Transverse colon (tissue), 4 donors: ENCODE measurements at regions not wholly inside any gene's neighbourhood (a gene's known extent, or its start where the extent isn't known, plus 50 kb on each side); places are given as distances from the start of the nearest gene placed in this dataset.

Experiments
- DNase-seq: peaks from one replicate; pipeline ENCODE4 v3.0.0-alpha.2; 2019
- H3K27ac ChIP-seq, 4 donors: fragments of 200-600 bp; sonication (generic); 2 replicates each; pipeline ENCODE4 v1.5.1; 2016 to 2018; ENCODE audit warnings: inconsistent platforms in 4 of 4
- H3K27me3 ChIP-seq: fragments of 200-600 bp; sonication (generic); 2 replicates; pipeline ENCODE4 v1.5.1; 2017; ENCODE audit warnings: inconsistent platforms
- H3K36me3 ChIP-seq, 4 donors: fragments of 200-600 bp; sonication (generic); 2 replicates each; pipeline ENCODE4 v1.5.1; 2017 to 2019; ENCODE audit warnings: inconsistent platforms in 4 of 4
- H3K4me1 ChIP-seq, 4 donors: fragments of 200-600 bp; sonication (generic); 2 replicates each; pipeline ENCODE4 v1.5.1; 2017 to 2020; ENCODE audit warnings: inconsistent platforms in 4 of 4
- H3K4me3 ChIP-seq, 4 donors: fragments of 200-600 bp; sonication (generic); 1 replicate in 1 of 4; 2 replicates in 3 of 4; pipeline versions ENCODE4 v1.5.1 to v1.6.1; 2017 to 2019; ENCODE audit warnings: inconsistent platforms in 4 of 4
- H3K9me3 ChIP-seq, 2 donors: fragments of 200-600 bp; sonication (generic); 2 replicates each; pipeline ENCODE4 v1.5.1; 2017 to 2019; ENCODE audit warnings: inconsistent platforms in 2 of 2
- CTCF ChIP-seq, 5 experiments: fragments of 200-600 bp in 3 of 5; fragments of 450-650 bp in 2 of 5; sonication (generic) in 3 of 5; IDR thresholded peaks; 1 replicate in 2 of 5; 2 replicates in 3 of 5; pipeline ENCODE4 v1.5.1; 2016 to 2017; ENCODE audit warnings: antibody characterized with exemption in 5 of 5, inconsistent platforms in 3 of 5, mild to moderate bottlenecking in 2 of 5, moderate library complexity in 1 of 5
- EP300 ChIP-seq: sonication (generic); formaldehyde crosslinking; IDR thresholded peaks from one replicate; pipeline ENCODE4 v1.6.1; 2017; ENCODE audit warnings: antibody characterized with exemption, low read depth
- POLR2A ChIP-seq: fragments of 450-650 bp; IDR thresholded peaks from one replicate; pipeline ENCODE4 v1.6.1; 2016; ENCODE audit warnings: antibody characterized with exemption, mild to moderate bottlenecking, moderate library complexity
- POLR2AphosphoS5 ChIP-seq, 3 donors: sonication (generic); formaldehyde crosslinking; IDR thresholded peaks; one replicate each; pipeline ENCODE4 v1.6.1; 2016; ENCODE audit warnings: antibody characterized with exemption in 3 of 3
- WGBS, 2 donors: methylation state at CpG; one replicate each; pipeline ENCODE4 v1.1.5; 2018; ENCODE audit warnings: low coverage in 1 of 2; 5-methylcytosine and 5-hydroxymethylcytosine counted together
- in situ Hi-C, 4 donors: fragments of 200-750 bp; cut with MboI; loops; one replicate each; pipeline versions ENCODE4 v1.15.0 to v1.15.1; 2017; ENCODE audit warnings: low sequenced_read_pairs in 3 of 4, low pct_ligation_motif_present in 1 of 4, low pct_unique_long_range_greater_than_20kb in 1 of 4
- intact Hi-C: fragments of 100-400 bp; cut with DNase I; formaldehyde crosslinking; loops from one replicate; pipeline ENCODE4 v1.15.1; 2023; ENCODE audit warnings: low total_unique reads

DNA sequence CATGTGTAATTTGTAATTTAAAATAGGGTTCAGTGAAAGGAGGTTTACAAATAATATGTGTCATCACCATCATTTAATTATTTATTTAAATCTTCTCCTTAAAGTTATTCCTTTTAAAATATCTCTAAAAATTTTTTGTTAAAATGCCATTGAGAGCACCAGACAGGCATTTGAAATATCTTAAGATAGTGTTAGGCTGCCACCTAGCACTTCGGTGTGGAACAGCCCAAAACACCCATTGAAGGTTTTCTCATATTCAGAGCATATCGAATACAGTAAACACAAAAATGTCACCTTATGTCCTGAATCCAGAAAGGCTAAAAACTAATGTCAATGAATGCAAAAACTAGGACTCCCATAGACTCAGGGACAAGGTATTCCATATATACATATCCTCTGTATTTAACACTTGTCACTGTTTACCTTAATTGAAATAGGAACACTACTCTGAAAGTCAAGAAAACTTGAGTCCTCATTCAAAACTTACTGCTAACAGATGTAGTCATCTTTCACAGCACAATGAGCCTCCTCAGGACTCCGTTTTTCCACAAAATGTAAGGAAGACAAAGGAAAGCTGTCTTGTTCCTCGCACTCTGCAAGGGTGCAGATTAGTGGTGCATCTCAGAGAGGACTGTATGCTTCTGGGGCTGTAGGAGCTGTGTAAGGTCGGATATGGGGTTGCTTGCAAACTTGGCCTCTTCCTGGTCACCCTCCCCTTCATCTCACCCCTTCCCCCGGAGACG is 329.5 kb downstream of the PAX3 start:
- in situ Hi-C loops, result loop anchor here in 3 of 4 donors (25.0 kb wide), 1 partner anchor 1282 kb away; no protein-coding TSS in a partner anchor
- peak; percentile 53 to 65 (median 56) for TF ChIP-seq CTCF (IDR thresholded peaks at IDR 0.05)
- no peak for TF ChIP-seq POLR2AphosphoS5 (IDR thresholded peaks at IDR 0.05)
- no peak for DNase-seq

GRCh38 chr2:221962186-221962585 is 336.6 kb downstream of the PAX3 start:
- Histone ChIP-seq H3K27me3 (no peaks in the 10 kb centered on the region), H3K4me3 (no peak overlapping the region), H3K9me3 (no peaks in the 10 kb centered on the region), H3K36me3 (no peaks in the 10 kb centered on the region), H3K4me1 (no peaks in the 10 kb centered on the region), H3K27ac (no peak overlapping the region)
- no peak for DNase-seq
- intact Hi-C loops (no loop called here), in situ Hi-C loops (loop anchor here in 3 of 4 donors (25.0 kb wide), 1 partner anchor 1275 kb away; no protein-coding TSS in a partner anchor)
- TF ChIP-seq CTCF (IDR thresholded peaks at IDR 0.05), result no peak
- TF ChIP-seq POLR2A, result no peak
- TF ChIP-seq POLR2AphosphoS5 (IDR thresholded peaks at IDR 0.05), result no peak
- TF ChIP-seq EP300, result no peak
- 90 to 91% methylated on average over 5 of the region's 5 CpGs for WGBS, 2 donors

More for the DNA sequence above, 329.5 kb downstream of the PAX3 start:
- WGBS, 2 donors, result 7 to 46% methylated on average over 3 to 7 of the region's 7 CpGs
- intact Hi-C loops, result loop anchor here (5.0 kb wide), 2 partner anchors 397 to 1282 kb away; partner anchors contain the start of gene EPHA4
- Histone ChIP-seq H3K36me3 (no peaks in the 10 kb centered on the region), H3K27me3 (no peaks in the 10 kb centered on the region), H3K4me1 (no peaks in the 10 kb centered on the region), H3K4me3 (no peak overlapping the region), H3K9me3 (no peaks in the 10 kb centered on the region), H3K27ac (no peak overlapping the region)

DNA sequence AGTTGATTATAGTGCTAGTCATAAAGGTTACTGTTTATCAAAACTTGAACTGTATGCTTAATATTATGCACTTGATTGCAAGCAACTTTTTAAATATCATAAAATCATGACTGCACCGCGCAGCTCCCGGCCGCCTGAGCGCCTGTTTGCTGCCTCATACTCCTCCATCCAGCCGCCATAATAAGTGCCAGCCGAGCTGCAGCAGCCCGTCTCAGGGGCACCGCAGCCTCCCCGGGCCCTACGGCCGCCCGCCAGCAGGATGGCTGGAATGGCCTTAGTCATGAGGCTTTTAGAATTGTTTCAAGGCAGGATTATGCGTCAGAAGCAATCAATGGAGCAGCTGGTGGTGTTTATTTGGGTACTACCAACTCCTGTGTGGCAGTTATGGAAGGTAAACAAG is 337.2 kb downstream of the PAX3 start:
- intact Hi-C loops, result no loop called here

More for the DNA sequence above, 337.2 kb downstream of the PAX3 start:
- Histone ChIP-seq H3K4me1 (no peaks in the 10 kb centered on the region), H3K27me3 (no peaks in the 10 kb centered on the region), H3K4me3 (no peak overlapping the region), H3K9me3 (no peaks in the 10 kb centered on the region), H3K36me3 (no peaks in the 10 kb centered on the region), H3K27ac (no peak overlapping the region)
- WGBS, 2 donors, result 91% methylated on average over 14 of the region's 14 CpGs; no CpG with 5 or more reads in 1 of the 2 donors
- no peak for DNase-seq
- no peak for TF ChIP-seq EP300
- TF ChIP-seq POLR2AphosphoS5 (IDR thresholded peaks at IDR 0.05), result no peak
- TF ChIP-seq POLR2A, result no peak
- TF ChIP-seq CTCF (IDR thresholded peaks at IDR 0.05), result no peak
- in situ Hi-C loops, result loop anchor here in 3 of 4 donors (25.0 kb wide), 1 partner anchor 1274 kb away; no protein-coding TSS in a partner anchor
